Motor neuron (in vitro differentiated cells): ENCODE measurements at regions not wholly inside any gene's neighbourhood (a gene's known extent, or its start where the extent isn't known, plus 50 kb on each side); places are given as distances from the start of the nearest gene placed in this dataset.
A peak's percentile ranks its signal among the peaks of the same experiment; 100 is the strongest.

ENCODE experiments used
- ATAC-seq, 8 experiments: fragments of 200-7000 bp; cut with Tn5 transposase; replicated peaks in 6 of 8; 2 replicates each; pipeline ENCODE4 v1.8.0; 2021; ENCODE audit warnings: mild to moderate bottlenecking in 8 of 8, moderate library complexity in 8 of 8
- H3K27ac ChIP-seq, 2 donors: fragments of 250-450 bp; sonication (Bioruptor Pico); 2 replicates each; pipeline ENCODE4 v1.9.0; 2021; ENCODE audit warnings: antibody characterized with exemption in 2 of 2, mild to moderate bottlenecking in 2 of 2, moderate library complexity in 1 of 2
- H3K4me1 ChIP-seq, 2 donors: fragments of 250-450 bp; sonication (Bioruptor Pico); replicated peaks in 1 of 2; 2 replicates each; pipeline ENCODE4 v1.6.1; 2021; ENCODE audit warnings: antibody characterized with exemption in 2 of 2, mild to moderate bottlenecking in 2 of 2, moderate library complexity in 1 of 2
- H3K4me3 ChIP-seq, 5 donors: fragments of 250-450 bp; sonication (Bioruptor Pico); 2 replicates each; pipeline ENCODE4 v1.9.0; 2021; ENCODE audit warnings: antibody characterized with exemption in 5 of 5, mild to moderate bottlenecking in 5 of 5, moderate library complexity in 4 of 5
- WGBS, 10 experiments: fragments of 450-650 bp; shearing (Covaris generic); methylation state at CpG; one replicate each; pipeline ENCODE4 v1.0.0; 2022; 5-methylcytosine and 5-hydroxymethylcytosine counted together
- in situ Hi-C, 9 experiments: fragments of 400-800 bp; cut with MboI; loops; one replicate each; pipeline ENCODE4 v1.15.0; 2021; ENCODE audit warnings: low sequenced_read_pairs in 9 of 9, low pct_unique_long_range_greater_than_20kb in 2 of 9; ENCODE audit not compliant: unreplicated experiment in 9 of 9

GRCh38 chr10:29104661-29105399, 184.0 kb upstream of the LYZL1 start:
- in situ Hi-C loops: loop anchor here in 1 of 9 experiments (25.0 kb wide), 1 partner anchor 418 kb away; the partner anchor contains the start of gene BAMBI
- Histone ChIP-seq H3K4me3 (no peak overlapping the region), H3K27ac (no peak overlapping the region), H3K4me1 (peaks cover 2 to 16% of the 10 kb centered on the region in 2 donors)
- WGBS, 10 experiments: 38 to 100% (median 80%) methylated on average over 2 to 7 of the region's 7 CpGs
- ATAC-seq: no peak

- H3K4me1 ChIP-seq: peaks cover 2 to 16% of the 10 kb centered on the region in 2 donors
- WGBS, 10 experiments: 10 to 90% (median 77%) methylated on average over 1 to 4 of the region's 4 CpGs; no CpG with 5 or more reads in 3 of the 10 experiments
- no peak overlapping the region for H3K27ac ChIP-seq
- H3K4me3 ChIP-seq: no peak overlapping the region
- peak in 3 of 8 experiments; percentile 68 to 93 (median 77) for ATAC-seq
- in situ Hi-C loops: loop anchor here in 1 of 9 experiments (25.0 kb wide), 1 partner anchor 418 kb away; the partner anchor contains the start of gene BAMBI
Measured at GRCh38 chr10:29105516-29106215, 183.2 kb upstream of the LYZL1 start.

GRCh38 chr10:29106287-29106686, 182.6 kb upstream of the LYZL1 start:
- Histone ChIP-seq H3K4me3 (no peak overlapping the region), H3K27ac (no peak overlapping the region), H3K4me1 (peaks cover 2 to 16% of the 10 kb centered on the region in 2 donors)
- in situ Hi-C loops: loop anchor here in 1 of 9 experiments (25.0 kb wide), 1 partner anchor 419 kb away; the partner anchor contains the start of gene BAMBI
- no peak for ATAC-seq
- 67 to 100% (median 93%) methylated on average over 1 to 3 of the region's 4 CpGs; no CpG with 5 or more reads in 5 of the 10 experiments for WGBS, 10 experiments

GRCh38 chr10:29107866-29108498, 180.9 kb upstream of the LYZL1 start:
- WGBS, 10 experiments: 0 to 100% (median 96%) methylated on average over 1 to 2 of the region's 2 CpGs; no CpG with 5 or more reads in 6 of the 10 experiments
- ATAC-seq: no peak
- H3K27ac ChIP-seq: no peak overlapping the region
- in situ Hi-C loops: loop anchor here in 1 of 9 experiments (25.0 kb wide), 1 partner anchor 421 kb away; the partner anchor contains the start of gene BAMBI
- H3K4me3 ChIP-seq: no peak overlapping the region
- peaks cover 0 to 8% of the 10 kb centered on the region in 2 donors for H3K4me1 ChIP-seq

GRCh38 chr10:29109707-29110571, 178.9 kb upstream of the LYZL1 start:
- WGBS, 10 experiments: 8 to 100% (median 75%) methylated on average over 1 to 9 of the region's 9 CpGs; no CpG with 5 or more reads in 1 of the 10 experiments
- H3K4me1 ChIP-seq: peaks cover 5 to 8% of the 10 kb centered on the region in 2 donors
- in situ Hi-C loops: loop anchor here in 1 of 9 experiments (25.0 kb wide), 1 partner anchor 423 kb away; the partner anchor contains the start of gene BAMBI
- no peak for ATAC-seq
- no peak overlapping the region for H3K27ac ChIP-seq
- no peak overlapping the region for H3K4me3 ChIP-seq

- Histone ChIP-seq H3K4me3 (no peak overlapping the region), H3K27ac (no peak overlapping the region), H3K4me1 (peaks cover 5 to 8% of the 10 kb centered on the region in 2 donors)
- in situ Hi-C loops: loop anchor here in 1 of 9 experiments (25.0 kb wide), 1 partner anchor 426 kb away; the partner anchor contains the start of gene BAMBI
- WGBS, 10 experiments: 19 to 93% (median 60%) methylated on average over 1 to 10 of the region's 13 CpGs
- peak in 5 of 8 experiments; percentile 49 to 60 (median 54) for ATAC-seq
Measured at GRCh38 chr10:29112827-29113615, 175.8 kb upstream of the LYZL1 start.

GRCh38 chr10:29113616-29113945, 175.3 kb upstream of the LYZL1 start:
- Histone ChIP-seq H3K4me3 (no peak overlapping the region), H3K4me1 (peaks cover 5 to 8% of the 10 kb centered on the region in 2 donors), H3K27ac (no peak overlapping the region)
- peak in 1 of 8 experiments; percentile 67 for ATAC-seq
- in situ Hi-C loops: loop anchor here in 1 of 9 experiments (25.0 kb wide), 1 partner anchor 426 kb away; the partner anchor contains the start of gene BAMBI
- WGBS, 10 experiments: 20 to 61% (median 40%) methylated on average over 2 to 7 of the region's 8 CpGs

GRCh38 chr10:29114141-29114540, 174.7 kb upstream of the LYZL1 start:
- in situ Hi-C loops: loop anchor here in 1 of 9 experiments (25.0 kb wide), 1 partner anchor 427 kb away; the partner anchor contains the start of gene BAMBI
- Histone ChIP-seq H3K27ac (no peak overlapping the region), H3K4me1 (peaks cover 5% of the 10 kb centered on the region in 2 donors), H3K4me3 (no peak overlapping the region)
- no peak for ATAC-seq
- 0 to 100% (median 82%) methylated on average over 1 to 6 of the region's 7 CpGs; no CpG with 5 or more reads in 1 of the 10 experiments for WGBS, 10 experiments

GRCh38 chr10:29117781-29118180, 171.1 kb upstream of the LYZL1 start:
- H3K4me3 ChIP-seq: no peak overlapping the region
- in situ Hi-C loops: loop anchor here in 1 of 9 experiments (25.0 kb wide), 1 partner anchor 430 kb away; the partner anchor contains the start of gene BAMBI
- no peak overlapping the region for H3K27ac ChIP-seq
- ATAC-seq: no peak
- H3K4me1 ChIP-seq: peaks cover 0 to 8% of the 10 kb centered on the region in 2 donors

- in situ Hi-C loops: loop anchor here in 1 of 9 experiments (25.0 kb wide), 1 partner anchor 432 kb away; the partner anchor contains the start of gene BAMBI
- 20 to 82% (median 76%) methylated on average over 1 to 7 of the region's 8 CpGs; no CpG with 5 or more reads in 5 of the 10 experiments for WGBS, 10 experiments
- no peak for ATAC-seq
- H3K4me3 ChIP-seq: no peak overlapping the region
- no peak overlapping the region for H3K27ac ChIP-seq
- peaks cover 0 to 3% of the 10 kb centered on the region in 2 donors for H3K4me1 ChIP-seq
Measured at GRCh38 chr10:29119374-29119773, 169.5 kb upstream of the LYZL1 start.

GRCh38 chr10:29120216-29120615, 168.7 kb upstream of the LYZL1 start:
- peak in 6 of 8 experiments; percentile 65 to 90 (median 77) for ATAC-seq
- peaks cover 0 to 3% of the 10 kb centered on the region in 2 donors for H3K4me1 ChIP-seq
- WGBS, 10 experiments: 34 to 100% (median 97%) methylated on average over 1 to 3 of the region's 3 CpGs; no CpG with 5 or more reads in 2 of the 10 experiments
- in situ Hi-C loops: loop anchor here in 1 of 9 experiments (25.0 kb wide), 1 partner anchor 433 kb away; the partner anchor contains the start of gene BAMBI
- no peak overlapping the region for H3K4me3 ChIP-seq
- no peak overlapping the region for H3K27ac ChIP-seq
